GM23338 (cell line): ENCODE measurements at regions not wholly inside any gene's neighbourhood (a gene's known extent, or its start where the extent isn't known, plus 50 kb on each side); places are given as distances from the start of the nearest gene placed in this dataset.
"Not testable (repeated sequence)": the region's sequence is repeated elsewhere in the genome, so short reads cannot be mapped to it uniquely, and the experiment has no call there.

Experiments
- ATAC-seq: fragments of 200-7000 bp; cut with Tn5 transposase; 3 replicates; pipeline ENCODE4 v1.9.1; 2020
- DNase-seq: peaks from one replicate; pipeline ENCODE4 v3.0.0-alpha.2; 2015; ENCODE audit warnings: low spot score
- H2AFZ ChIP-seq: fragments of 200-600 bp; sonication (generic); 2 replicates; pipeline ENCODE4 v1.8.0; 2016; ENCODE audit warnings: antibody characterized with exemption, mild to moderate bottlenecking, moderate library complexity
- H3F3A ChIP-seq: fragments of 200-600 bp; sonication (generic); replicated peaks from 2 replicates; pipeline ENCODE4 v1.8.0; 2017; ENCODE audit warnings: antibody characterized with exemption, mixed run types, low read depth
- H3K27ac ChIP-seq: fragments of 200-600 bp; sonication (generic); 2 replicates; pipeline ENCODE4 v1.6.1; 2016; ENCODE audit warnings: low read depth
- H3K27me3 ChIP-seq: fragments of 200-600 bp; sonication (generic); 2 replicates; pipeline ENCODE4 v1.8.0; 2016; ENCODE audit warnings: mild to moderate bottlenecking, mixed run types, moderate library complexity; ENCODE audit not compliant: insufficient read depth
- H3K36me3 ChIP-seq: fragments of 200-600 bp; sonication (generic); 2 replicates; pipeline ENCODE4 v1.8.0; 2016; ENCODE audit warnings: mild to moderate bottlenecking; ENCODE audit not compliant: insufficient read depth
- H3K4me1 ChIP-seq: fragments of 200-600 bp; sonication (generic); 2 replicates; pipeline ENCODE4 v1.8.0; 2016; ENCODE audit warnings: mild to moderate bottlenecking, moderate library complexity; ENCODE audit not compliant: insufficient read depth
- H3K4me2 ChIP-seq: fragments of 200-600 bp; sonication (generic); 2 replicates; pipeline ENCODE4 v1.7.1; 2017; ENCODE audit warnings: mixed run types
- H3K4me3 ChIP-seq: fragments of 200-600 bp; sonication (generic); 2 replicates; pipeline ENCODE4 v1.6.1; 2016; ENCODE audit warnings: mixed run types
- H3K79me2 ChIP-seq: fragments of 200-600 bp; sonication (generic); replicated peaks from 2 replicates; pipeline ENCODE4 v1.8.0; 2017; ENCODE audit warnings: mild to moderate bottlenecking; ENCODE audit not compliant: insufficient read depth
- H3K9me2 ChIP-seq: fragments of 200-600 bp; sonication (generic); 2 replicates; pipeline ENCODE4 v1.8.0; 2017; ENCODE audit not compliant: insufficient read depth
- H4K20me1 ChIP-seq: fragments of 200-600 bp; sonication (generic); replicated peaks from 2 replicates; pipeline ENCODE4 v1.8.0; 2017; ENCODE audit warnings: mild to moderate bottlenecking; ENCODE audit not compliant: insufficient read depth
- H3K27ac Mint-ChIP-seq: 2 replicates; pipeline ENCODE4 v1.8.0; 2020; ENCODE audit warnings: inconsistent platforms, mild to moderate bottlenecking, moderate library complexity, mixed read lengths
- H3K27me3 Mint-ChIP-seq: 3 replicates; pipeline ENCODE4 v1.8.0; 2022; ENCODE audit warnings: low read depth, mild to moderate bottlenecking, moderate library complexity, mixed read lengths, inconsistent platforms; ENCODE audit not compliant: insufficient read depth, poor library complexity
- H3K36me3 Mint-ChIP-seq: 3 replicates; pipeline ENCODE4 v1.8.0; 2021; ENCODE audit warnings: low read depth, mild to moderate bottlenecking, inconsistent platforms, moderate library complexity, mixed read lengths
- H3K4me1 Mint-ChIP-seq: 3 replicates; pipeline ENCODE4 v1.8.0; 2020; ENCODE audit warnings: mild to moderate bottlenecking, inconsistent platforms, mixed read lengths
- H3K4me3 Mint-ChIP-seq: 3 replicates; pipeline ENCODE4 v1.8.0; 2021; ENCODE audit warnings: moderate library complexity, mild to moderate bottlenecking, inconsistent platforms, mixed read lengths
- H3K9me3 Mint-ChIP-seq: 3 replicates; pipeline ENCODE4 v1.8.0; 2020; ENCODE audit warnings: moderate library complexity, mild to moderate bottlenecking, inconsistent platforms, mixed read lengths
- CTCF ChIP-seq, 2 experiments: fragments of 200-600 bp in 1 of 2; sonication (generic) in 1 of 2; conservative IDR thresholded peaks; 2 replicates each; pipeline versions ENCODE4 v1.5.1 to v1.6.1; 2016 to 2017; ENCODE audit warnings: antibody characterized with exemption in 2 of 2, low read depth in 2 of 2, mild to moderate bottlenecking in 2 of 2, moderate library complexity in 1 of 2
- EZH2 ChIP-seq: fragments of 200-600 bp; sonication (generic); IDR thresholded peaks from one replicate; pipeline ENCODE4 v1.8.0; 2017; ENCODE audit warnings: antibody characterized with exemption, mild to moderate bottlenecking, low read depth; ENCODE audit not compliant: unreplicated experiment
- STAT1 ChIP-seq: IDR thresholded peaks from one replicate; pipeline ENCODE4 v1.6.1; 2016; ENCODE audit warnings: antibody characterized with exemption; ENCODE audit not compliant: unreplicated experiment
- ZNF331 ChIP-seq: fragments of 250-450 bp; sonication (Bioruptor Pico); IDR thresholded peaks from 2 replicates; pipeline ENCODE4 v1.5.0; 2020; ENCODE audit warnings: low read depth, mild to moderate bottlenecking, moderate library complexity
- ZNF462 ChIP-seq: fragments of 250-450 bp; sonication (Bioruptor Pico); IDR thresholded peaks from 2 replicates; pipeline ENCODE4 v1.5.0; 2020; ENCODE audit warnings: mild to moderate bottlenecking, moderate library complexity

GRCh38 chr7:76133839-76134238 is 67.9 kb upstream of the SRRM3 start (continued):
- TF ChIP-seq CTCF (conservative IDR thresholded peaks at IDR 0.05; ENCODE audit: low read depth in 2 of 2) (no peak), ZNF331 (CRISPR knock-in tag) (no peak), STAT1 (no peak)

DNA sequence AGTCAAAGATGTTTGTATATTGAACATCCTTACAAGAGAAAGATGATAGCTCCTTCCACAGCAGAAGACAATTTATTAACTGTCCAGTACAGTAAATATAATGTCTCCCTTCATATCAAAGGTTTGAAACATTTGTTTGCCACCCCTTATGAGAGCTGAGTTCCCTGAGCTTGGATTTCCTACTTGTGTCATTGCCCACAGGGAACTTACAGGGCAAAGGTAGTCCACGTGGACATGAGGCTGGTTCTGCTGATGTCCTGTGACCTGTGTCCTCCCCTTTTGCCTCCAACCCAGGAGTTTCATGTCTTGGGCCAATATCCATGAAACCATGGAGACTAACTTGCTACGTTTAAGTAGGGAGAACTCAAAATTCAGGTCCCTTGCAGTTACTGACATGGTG is 66.4 kb upstream of the SRRM3 start:
- not testable (repeated sequence) for H3K9me2 ChIP-seq, H3K27ac ChIP-seq, H4K20me1 ChIP-seq, H3K4me3 Mint-ChIP-seq, H3K27me3 Mint-ChIP-seq, H3K4me1 Mint-ChIP-seq, ATAC-seq, H3K4me1 ChIP-seq, H3K9me3 Mint-ChIP-seq, H3K27ac Mint-ChIP-seq, H3K4me2 ChIP-seq, H2AFZ ChIP-seq, H3K27me3 ChIP-seq, H3K4me3 ChIP-seq, H3K36me3 Mint-ChIP-seq, H3F3A ChIP-seq, DNase-seq, H3K79me2 ChIP-seq, H3K36me3 ChIP-seq

DNA sequence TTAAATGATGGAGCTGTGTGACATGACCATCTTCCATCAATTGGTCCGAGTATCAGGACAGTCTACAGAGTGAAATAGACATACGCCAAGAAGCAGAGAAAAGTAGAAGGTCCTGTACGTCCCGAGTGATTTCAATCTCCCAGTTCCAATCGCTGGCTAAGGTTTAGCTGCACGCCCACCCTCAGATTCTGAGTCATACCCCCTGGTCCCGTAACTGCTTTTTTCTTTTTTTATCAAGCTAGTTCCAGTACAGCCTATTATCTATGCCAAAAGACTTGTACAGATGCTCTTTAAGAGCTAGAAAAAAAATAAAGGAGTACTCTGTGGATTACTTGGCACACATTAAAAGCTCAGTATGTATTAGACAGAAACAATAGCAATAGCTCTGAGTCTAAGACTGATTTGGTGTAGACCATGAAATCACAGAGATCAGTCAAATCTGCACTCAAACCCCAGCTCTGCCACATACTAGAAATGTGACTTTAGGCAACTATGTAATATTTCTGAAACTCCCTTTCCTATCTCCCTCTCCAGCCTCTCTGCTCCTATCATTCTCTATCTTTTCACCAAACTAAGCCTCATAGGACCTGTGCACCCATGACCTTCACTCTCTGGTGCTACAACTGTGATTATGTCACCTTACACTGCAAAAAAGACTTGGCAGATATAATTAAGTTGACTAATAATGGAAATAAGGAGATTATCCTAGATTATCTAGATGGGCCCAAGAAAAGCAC is 63.0 kb upstream of the SRRM3 start:
- H3K27ac Mint-ChIP-seq = not testable (repeated sequence)

GRCh38 chr7:76139670-76140069 is 62.0 kb upstream of the SRRM3 start:
- no peak for ATAC-seq
- H3K27ac Mint-ChIP-seq = no peak overlapping the region
- TF ChIP-seq ZNF331 (CRISPR knock-in tag) = no peak
- TF ChIP-seq ZNF462 (CRISPR knock-in tag) = no peak
- TF ChIP-seq EZH2 = no peak

More for the DNA sequence above, 63.0 kb upstream of the SRRM3 start:
- H3K4me3 ChIP-seq, H3K4me1 ChIP-seq, H3K27me3 ChIP-seq, H3F3A ChIP-seq, H3K27me3 Mint-ChIP-seq, DNase-seq, ATAC-seq, H3K4me2 ChIP-seq, H3K79me2 ChIP-seq, H3K4me3 Mint-ChIP-seq, H3K9me3 Mint-ChIP-seq, H3K27ac ChIP-seq, H3K36me3 ChIP-seq, H3K9me2 ChIP-seq, H2AFZ ChIP-seq, H3K4me1 Mint-ChIP-seq, H3K36me3 Mint-ChIP-seq, H4K20me1 ChIP-seq: not testable (repeated sequence)

More at GRCh38 chr7:76139670-76140069, 62.0 kb upstream of the SRRM3 start:
- Histone ChIP-seq H2AFZ (no peak overlapping the region), H3F3A (no peaks in the 10 kb centered on the region), H3K27me3 (no peaks in the 10 kb centered on the region), H3K4me3 (no peak overlapping the region), H3K9me2 (no peaks in the 10 kb centered on the region), H3K4me1 (no peaks in the 10 kb centered on the region), H3K27ac (no peak overlapping the region), H3K4me2 (no peak overlapping the region), H3K79me2 (no peaks in the 10 kb centered on the region), H4K20me1 (no peaks in the 10 kb centered on the region), H3K36me3 (no peaks in the 10 kb centered on the region)
- H3K4me1 Mint-ChIP-seq = no peaks in the 10 kb centered on the region
- H3K4me3 Mint-ChIP-seq = no peak overlapping the region
- no peaks in the 10 kb centered on the region for H3K9me3 Mint-ChIP-seq
- H3K27me3 Mint-ChIP-seq = peaks cover 3% of the 10 kb centered on the region
- DNase-seq = no peak
- no peaks in the 10 kb centered on the region for H3K36me3 Mint-ChIP-seq
